Stimulated activated naive CD8-positive, alpha-beta T cell treated with anti-CD3 and anti-CD28 coated beads, Interleukin-15, Interleukin-2, amounts not matched to agents 100 U/mL and 50 U/mL, for 24 hours (primary cell): ENCODE measurements at regions not wholly inside any gene's neighbourhood (a gene's known extent, or its start where the extent isn't known, plus 50 kb on each side); places are given as distances from the start of the nearest gene placed in this dataset.
A peak's percentile ranks its signal among the peaks of the same experiment; 100 is the strongest.
"Not testable (repeated sequence)": the region's sequence is repeated elsewhere in the genome, so short reads cannot be mapped to it uniquely, and the experiment has no call there.

Experiments used
- ATAC-seq: fragments of 150-1000 bp; cut with Tn5 transposase; one replicate; pipeline ENCODE4 v1.10.0; 2021
- DNase-seq: peaks from one replicate; pipeline ENCODE4 v3.0.0; 2021

- DNase-seq (no peak), ATAC-seq (no peak)
These were observed 106.3 kb upstream of the LY86 start for GRCh38 chr6:6482256-6482655.

GRCh38 chr6:6483168-6483567 lies 105.4 kb upstream of the LY86 start:
- ATAC-seq (no peak), DNase-seq (no peak)

GRCh38 chr6:6483733-6484132 lies 104.8 kb upstream of the LY86 start:
- DNase-seq (no peak), ATAC-seq (no peak)

- DNase-seq (no peak), ATAC-seq (no peak)
These were observed 103.8 kb upstream of the LY86 start for GRCh38 chr6:6484681-6485080.

GRCh38 chr6:6486595-6486994 lies 101.9 kb upstream of the LY86 start:
- DNase-seq: no peak
- ATAC-seq: no peak

GRCh38 chr6:6491761-6492160 lies 96.8 kb upstream of the LY86 start:
- DNase-seq (no peak), ATAC-seq (no peak)

- ATAC-seq: no peak
- DNase-seq: no peak
These were observed 95.8 kb upstream of the LY86 start for GRCh38 chr6:6492675-6493074.

- DNase-seq: not testable (repeated sequence)
These were observed 94.4 kb upstream of the LY86 start for GRCh38 chr6:6494139-6494538.

GRCh38 chr6:6494677-6495076 lies 93.8 kb upstream of the LY86 start:
- DNase-seq: peak; percentile 55
- ATAC-seq: peak; percentile 57

More at GRCh38 chr6:6494139-6494538, 94.4 kb upstream of the LY86 start:
- ATAC-seq: not testable (repeated sequence)

- DNase-seq (no peak), ATAC-seq (no peak)
These were observed 92.7 kb upstream of the LY86 start for GRCh38 chr6:6495851-6496250.

- ATAC-seq (no peak), DNase-seq (no peak)
These were observed 91.0 kb upstream of the LY86 start for GRCh38 chr6:6497541-6497940.

GRCh38 chr6:6497976-6498375 lies 90.5 kb upstream of the LY86 start:
- no peak for DNase-seq
- no peak for ATAC-seq

GRCh38 chr6:6503191-6503590 lies 85.3 kb upstream of the LY86 start:
- ATAC-seq: no peak
- no peak for DNase-seq

GRCh38 chr6:6505111-6505510 lies 83.4 kb upstream of the LY86 start:
- no peak for ATAC-seq
- no peak for DNase-seq

- DNase-seq: no peak
- no peak for ATAC-seq
These were observed 79.9 kb upstream of the LY86 start for GRCh38 chr6:6508643-6509042.

- no peak for DNase-seq
- no peak for ATAC-seq
These were observed 79.2 kb upstream of the LY86 start for GRCh38 chr6:6509284-6509683.

GRCh38 chr6:6512711-6513110 lies 75.8 kb upstream of the LY86 start:
- ATAC-seq: no peak

GRCh38 chr6:6515691-6516607 lies 72.6 kb upstream of the LY86 start:
- DNase-seq: peak; percentile 58
- ATAC-seq: peak; percentile 84

More at GRCh38 chr6:6512711-6513110, 75.8 kb upstream of the LY86 start:
- no peak for DNase-seq

GRCh38 chr6:6516666-6517458 lies 71.7 kb upstream of the LY86 start:
- DNase-seq (no peak), ATAC-seq (no peak)

- no peak for ATAC-seq
These were observed 69.7 kb upstream of the LY86 start for GRCh38 chr6:6518631-6519427.

GRCh38 chr6:6521961-6522482 lies 66.5 kb upstream of the LY86 start:
- DNase-seq: no peak
- no peak for ATAC-seq

More at GRCh38 chr6:6518631-6519427, 69.7 kb upstream of the LY86 start:
- DNase-seq: no peak

GRCh38 chr6:6522709-6523108 lies 65.8 kb upstream of the LY86 start:
- no peak for ATAC-seq
- no peak for DNase-seq
